Esophagus squamous epithelium (tissue), 5 donors: ENCODE measurements at regions not wholly inside any gene's neighbourhood (a gene's known extent, or its start where the extent isn't known, plus 50 kb on each side); places are given as distances from the start of the nearest gene placed in this dataset.

ENCODE experiments used
- DNase-seq: peaks from one replicate; lab custom pipeline; 2025; lab: John Stamatoyannopoulos, UW
- H3K27ac ChIP-seq, 4 donors: fragments of 200-600 bp; sonication (generic); one replicate each; pipeline ENCODE4 v1.5.1; 2016 to 2019; ENCODE audit warnings: mild to moderate bottlenecking in 1 of 4
- H3K27me3 ChIP-seq, 4 donors: fragments of 200-600 bp; sonication (generic); 1 replicate in 3 of 4; 2 replicates in 1 of 4; pipeline versions ENCODE4 v1.5.1 to v1.6.0; 2017 to 2021; ENCODE audit warnings: antibody characterized with exemption in 1 of 4
- H3K36me3 ChIP-seq, 3 donors: fragments of 200-600 bp; sonication (generic); one replicate each; pipeline ENCODE4 v1.5.1; 2016 to 2019
- H3K4me1 ChIP-seq, 3 donors: fragments of 200-600 bp; sonication (generic); one replicate each; pipeline ENCODE4 v1.5.1; 2017 to 2019
- H3K4me3 ChIP-seq, 4 donors: fragments of 200-600 bp; sonication (generic); 1 replicate in 3 of 4; 2 replicates in 1 of 4; pipeline ENCODE4 v1.5.1; 2016 to 2019; ENCODE audit warnings: mild to moderate bottlenecking in 2 of 4, moderate library complexity in 1 of 4
- H3K9me3 ChIP-seq, 3 donors: fragments of 200-600 bp; sonication (generic); one replicate each; pipeline ENCODE4 v1.5.1; 2016 to 2019
- POLR2A ChIP-seq, 4 donors: fragments of 450-650 bp; IDR thresholded peaks; one replicate each; pipeline ENCODE4 v1.6.1; 2017; ENCODE audit warnings: antibody characterized with exemption in 4 of 4, mild to moderate bottlenecking in 4 of 4, moderate library complexity in 3 of 4
- WGBS, 2 donors: methylation state at CpG; one replicate each; pipeline ENCODE4 v1.1.5; 2018; 5-methylcytosine and 5-hydroxymethylcytosine counted together
- intact Hi-C: fragments of 100-400 bp; cut with DNase I; formaldehyde crosslinking; loops from one replicate; pipeline ENCODE4 v1.15.0; 2022
- TF ChIP-seq, protein P1 (sequence below), 6 experiments: fragments of 450-650 bp in 4 of 6; fragments of 200-600 bp in 2 of 6; sonication (generic) in 2 of 6; IDR thresholded peaks; one replicate each; pipeline ENCODE4 v1.5.1; 2016 to 2019; ENCODE audit warnings: antibody characterized with exemption in 6 of 6, mild to moderate bottlenecking in 4 of 6, moderate library complexity in 4 of 6
- donor health status: DM: yes; HTN: yes; CAD: no.

DNA sequence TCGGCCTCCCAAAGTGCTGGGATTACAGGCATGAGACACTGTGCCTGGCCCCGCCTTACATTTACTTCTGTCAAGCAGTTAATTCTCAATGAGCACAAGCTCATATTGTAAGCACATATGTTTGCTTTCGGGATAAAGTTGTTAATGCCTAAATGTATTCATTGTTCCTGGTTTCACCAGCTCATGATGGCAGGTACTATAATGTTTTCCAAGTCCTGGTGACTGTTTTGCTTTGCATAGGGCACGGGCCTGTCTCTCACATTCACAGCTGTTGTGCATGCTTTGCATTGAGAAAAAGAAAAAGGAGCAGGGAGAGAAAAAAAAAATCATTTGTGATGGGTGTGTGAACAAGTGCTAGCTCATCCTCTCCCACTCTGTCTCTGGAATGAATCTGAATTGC, 661.2 kb upstream of the TENM3 start:
- WGBS, 2 donors = 51 to 53% methylated on average over 4 of the region's 4 CpGs
- Histone ChIP-seq H3K27ac (no peak overlapping the region), H3K4me3 (no peak overlapping the region), H3K36me3 (no peaks in the 10 kb centered on the region), H3K4me1 (no peaks in the 10 kb centered on the region), H3K9me3 (no peaks in the 10 kb centered on the region), H3K27me3 (peaks cover 0 to 15% (median 0%) of the 10 kb centered on the region in 4 donors)
- intact Hi-C loops = no loop called here
- TF ChIP-seq, protein P1, sequence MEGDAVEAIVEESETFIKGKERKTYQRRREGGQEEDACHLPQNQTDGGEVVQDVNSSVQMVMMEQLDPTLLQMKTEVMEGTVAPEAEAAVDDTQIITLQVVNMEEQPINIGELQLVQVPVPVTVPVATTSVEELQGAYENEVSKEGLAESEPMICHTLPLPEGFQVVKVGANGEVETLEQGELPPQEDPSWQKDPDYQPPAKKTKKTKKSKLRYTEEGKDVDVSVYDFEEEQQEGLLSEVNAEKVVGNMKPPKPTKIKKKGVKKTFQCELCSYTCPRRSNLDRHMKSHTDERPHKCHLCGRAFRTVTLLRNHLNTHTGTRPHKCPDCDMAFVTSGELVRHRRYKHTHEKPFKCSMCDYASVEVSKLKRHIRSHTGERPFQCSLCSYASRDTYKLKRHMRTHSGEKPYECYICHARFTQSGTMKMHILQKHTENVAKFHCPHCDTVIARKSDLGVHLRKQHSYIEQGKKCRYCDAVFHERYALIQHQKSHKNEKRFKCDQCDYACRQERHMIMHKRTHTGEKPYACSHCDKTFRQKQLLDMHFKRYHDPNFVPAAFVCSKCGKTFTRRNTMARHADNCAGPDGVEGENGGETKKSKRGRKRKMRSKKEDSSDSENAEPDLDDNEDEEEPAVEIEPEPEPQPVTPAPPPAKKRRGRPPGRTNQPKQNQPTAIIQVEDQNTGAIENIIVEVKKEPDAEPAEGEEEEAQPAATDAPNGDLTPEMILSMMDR (IDR thresholded peaks at IDR 0.05) = no peak
- no peak for TF ChIP-seq POLR2A (IDR thresholded peaks at IDR 0.05)
- DNase-seq = no peak

DNA sequence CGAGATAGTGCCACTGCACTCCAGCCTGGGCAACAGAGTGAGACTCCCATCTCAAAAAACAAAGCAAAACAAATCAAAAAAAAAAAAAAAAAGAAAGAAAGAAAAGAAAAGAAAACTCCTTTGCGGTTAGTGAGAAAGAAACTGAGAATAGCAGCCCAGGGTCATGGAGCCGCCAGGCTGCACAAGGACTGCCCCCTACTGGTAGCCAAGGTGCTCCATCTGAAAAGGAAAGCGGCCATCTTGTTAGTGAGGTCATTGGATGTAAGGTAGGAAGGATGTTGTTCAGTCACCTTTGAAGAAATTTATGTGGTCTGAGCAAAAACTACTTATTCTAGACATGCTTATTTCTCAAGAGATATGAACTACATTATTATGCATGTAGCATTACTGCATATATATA, 660.6 kb upstream of the TENM3 start:
- Histone ChIP-seq H3K4me1 (no peaks in the 10 kb centered on the region), H3K9me3 (no peaks in the 10 kb centered on the region), H3K27me3 (peaks cover 0 to 15% (median 0%) of the 10 kb centered on the region in 4 donors), H3K36me3 (no peaks in the 10 kb centered on the region), H3K4me3 (no peak overlapping the region), H3K27ac (no peak overlapping the region)
- 84 to 92% methylated on average over 3 to 4 of the region's 4 CpGs for WGBS, 2 donors
- no peak for TF ChIP-seq POLR2A (IDR thresholded peaks at IDR 0.05)
- TF ChIP-seq, protein P1 (IDR thresholded peaks at IDR 0.05) = no peak
- intact Hi-C loops = no loop called here
- DNase-seq = no peak

DNA sequence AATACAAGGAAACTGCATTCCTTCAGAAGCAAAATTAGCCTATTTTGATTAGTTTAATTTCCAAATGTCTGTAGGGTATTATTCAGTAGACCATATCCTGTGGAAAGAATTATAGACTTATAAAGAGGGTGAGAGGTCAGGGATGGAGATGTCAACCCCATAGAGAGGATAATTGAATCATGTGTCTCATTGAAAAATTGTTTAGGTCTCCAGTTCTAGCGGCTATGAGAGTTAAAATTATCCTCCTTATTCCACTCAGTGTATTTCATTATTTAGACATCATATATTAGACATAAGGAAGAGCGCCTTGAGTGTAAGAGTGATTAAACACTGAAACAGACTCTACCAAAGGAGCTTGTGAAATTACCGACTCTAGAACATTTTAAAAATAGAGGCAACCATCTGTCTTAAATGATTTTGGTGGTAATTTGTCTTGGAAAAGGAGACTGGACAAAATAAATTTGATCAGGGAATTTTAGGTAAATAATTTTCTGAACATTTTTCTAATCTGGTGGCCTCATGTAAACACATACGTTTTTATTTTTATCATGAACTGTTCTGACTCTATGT, 654.4 kb upstream of the TENM3 start:
- H3K27ac ChIP-seq = no peak overlapping the region
- no peaks in the 10 kb centered on the region for H3K36me3 ChIP-seq
- no peaks in the 10 kb centered on the region for H3K9me3 ChIP-seq
- H3K27me3 ChIP-seq = no peaks in the 10 kb centered on the region
- no peak for TF ChIP-seq POLR2A (IDR thresholded peaks at IDR 0.05)
- TF ChIP-seq, protein P1 (IDR thresholded peaks at IDR 0.05) = no peak
- intact Hi-C loops = no loop called here
- DNase-seq = no peak
- H3K4me1 ChIP-seq = no peaks in the 10 kb centered on the region
- WGBS, 2 donors = 69 to 73% methylated on average over 4 of the region's 4 CpGs
- H3K4me3 ChIP-seq = no peak overlapping the region

DNA sequence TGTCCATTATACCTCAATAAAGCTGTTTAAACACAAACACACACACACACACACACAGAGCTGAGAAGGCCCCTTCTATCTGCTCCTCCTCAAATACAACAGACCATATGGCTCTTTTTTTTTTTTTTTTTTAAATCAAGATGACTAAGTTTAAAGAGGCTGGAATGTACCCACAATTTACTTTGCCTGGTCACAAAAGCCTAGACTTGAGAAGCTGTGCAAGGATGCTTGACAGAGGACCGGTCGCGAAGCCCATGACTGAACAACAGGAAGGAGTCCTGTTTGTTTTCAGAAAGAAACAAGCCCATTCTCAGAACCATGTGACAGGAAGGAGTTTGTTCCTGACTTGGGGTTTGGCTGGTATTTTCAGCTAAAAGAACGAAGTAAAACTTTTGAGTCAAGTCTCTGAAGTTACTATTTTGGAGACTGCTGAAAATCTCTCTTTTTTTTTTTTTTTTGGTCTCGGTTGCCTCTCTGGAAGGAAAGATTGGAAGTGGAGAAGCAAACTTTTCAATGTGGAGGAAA, 650.9 kb upstream of the TENM3 start:
- intact Hi-C loops = no loop called here
- TF ChIP-seq POLR2A (IDR thresholded peaks at IDR 0.05) = no peak
- TF ChIP-seq, protein P1 (IDR thresholded peaks at IDR 0.05) = no peak
- no peak overlapping the region for H3K4me3 ChIP-seq
- H3K27me3 ChIP-seq = no peaks in the 10 kb centered on the region
- H3K4me1 ChIP-seq = no peaks in the 10 kb centered on the region
- no peak overlapping the region for H3K27ac ChIP-seq
- no peaks in the 10 kb centered on the region for H3K36me3 ChIP-seq
- no peaks in the 10 kb centered on the region for H3K9me3 ChIP-seq
- 40 to 51% methylated on average over 5 of the region's 5 CpGs for WGBS, 2 donors
- DNase-seq = no peak

DNA sequence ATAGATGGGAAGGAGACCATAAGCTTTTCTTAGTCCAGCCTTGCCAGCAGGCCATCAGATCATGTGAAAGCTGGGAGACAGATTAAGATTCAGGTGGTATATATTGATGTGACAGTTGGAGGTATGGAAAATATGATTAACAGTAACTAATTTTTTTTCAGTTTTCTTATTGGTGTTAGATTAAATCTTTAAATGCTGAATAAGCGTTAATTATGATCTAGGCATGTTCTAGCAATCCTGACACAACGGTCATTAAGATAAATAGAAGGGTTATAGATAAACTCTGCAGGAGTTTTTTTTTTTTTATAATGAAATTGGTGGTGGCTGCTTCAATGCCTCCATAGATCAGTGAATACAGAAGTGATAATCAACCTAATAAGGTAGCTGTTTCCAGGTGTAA, 649.5 kb upstream of the TENM3 start:
- WGBS, 2 donors = 42 to 44% methylated on average over 2 of the region's 2 CpGs
- no peak for DNase-seq
- no peak for TF ChIP-seq POLR2A (IDR thresholded peaks at IDR 0.05)
- TF ChIP-seq, protein P1 (IDR thresholded peaks at IDR 0.05) = no peak
- no peaks in the 10 kb centered on the region for H3K27me3 ChIP-seq
- intact Hi-C loops = no loop called here
- H3K4me1 ChIP-seq = no peaks in the 10 kb centered on the region
- H3K9me3 ChIP-seq = no peaks in the 10 kb centered on the region
- no peak overlapping the region for H3K27ac ChIP-seq
- H3K36me3 ChIP-seq = no peaks in the 10 kb centered on the region
- H3K4me3 ChIP-seq = no peak overlapping the region
